HT-29 (cell line): ENCODE measurements at regions not wholly inside any gene's neighbourhood (a gene's known extent, or its start where the extent isn't known, plus 50 kb on each side); places are given as distances from the start of the nearest gene placed in this dataset.
"Not testable (repeated sequence)": the region's sequence is repeated elsewhere in the genome, so short reads cannot be mapped to it uniquely, and the experiment has no call there.

Source experiments
- DNase-seq: peaks from one replicate; pipeline ENCODE4 v3.0.0-alpha.2; 2015; ENCODE audit warnings: low spot score

DNA sequence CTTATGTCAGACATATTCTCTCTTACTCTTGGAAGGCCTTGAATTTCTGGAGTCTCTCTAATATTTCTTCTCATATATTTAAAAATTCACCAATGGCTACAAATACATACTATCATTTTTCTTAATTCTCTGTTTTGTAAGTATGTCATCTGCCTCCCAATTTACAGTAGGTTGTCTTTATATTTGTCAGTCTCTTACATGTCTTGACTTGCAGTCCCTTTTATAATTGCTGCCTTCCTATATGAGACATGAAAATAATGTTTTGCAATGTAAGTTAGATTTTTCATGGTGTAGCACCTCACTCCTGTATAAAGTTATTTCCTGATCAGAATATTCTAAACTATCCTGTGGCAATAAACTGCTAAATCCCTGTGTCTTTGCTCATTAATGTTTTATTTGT is 223.1 kb upstream of the C1QTNF3 start:
- DNase-seq = not testable (repeated sequence)

DNA sequence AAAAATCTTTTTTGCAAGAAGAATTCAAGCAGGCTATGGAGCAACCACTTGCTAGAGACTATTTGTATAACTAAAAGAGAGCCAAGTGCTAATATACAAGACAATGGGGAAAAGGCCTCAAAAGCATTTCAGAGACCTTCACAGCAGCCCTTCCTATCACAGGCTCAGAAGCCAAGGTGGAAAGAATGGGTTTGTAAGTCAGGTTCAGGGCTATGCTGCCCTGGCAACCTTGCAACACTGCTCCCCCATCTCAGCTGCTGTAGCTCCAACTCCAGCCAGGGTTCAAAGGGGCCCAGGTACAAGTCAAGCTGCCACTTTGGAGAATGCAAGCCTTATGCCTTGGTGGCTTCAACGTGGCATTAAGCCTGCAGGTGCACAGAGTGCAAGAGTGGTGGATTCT is 253.7 kb upstream of the C1QTNF3 start:
- DNase-seq = not testable (repeated sequence)

DNA sequence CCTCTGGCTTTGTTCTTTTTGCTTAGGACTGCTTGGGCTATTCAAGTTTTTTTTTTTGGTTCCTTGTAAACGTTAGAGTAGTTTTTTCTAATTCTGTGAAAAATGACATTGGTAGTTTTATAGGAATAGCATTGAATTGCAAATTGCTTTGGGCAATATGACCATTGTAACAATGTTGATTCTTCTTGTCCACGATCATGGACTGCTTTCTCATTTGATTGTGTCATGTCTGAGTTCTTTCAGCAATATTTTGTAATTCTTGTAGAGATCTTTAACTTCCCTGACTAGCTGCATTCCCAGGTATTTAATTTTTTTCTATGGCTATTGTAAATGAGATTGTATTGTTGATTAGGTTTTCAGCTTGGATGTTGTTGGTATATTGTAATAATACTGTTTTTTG is 286.2 kb upstream of the C1QTNF3 start:
- not testable (repeated sequence) for DNase-seq

DNA sequence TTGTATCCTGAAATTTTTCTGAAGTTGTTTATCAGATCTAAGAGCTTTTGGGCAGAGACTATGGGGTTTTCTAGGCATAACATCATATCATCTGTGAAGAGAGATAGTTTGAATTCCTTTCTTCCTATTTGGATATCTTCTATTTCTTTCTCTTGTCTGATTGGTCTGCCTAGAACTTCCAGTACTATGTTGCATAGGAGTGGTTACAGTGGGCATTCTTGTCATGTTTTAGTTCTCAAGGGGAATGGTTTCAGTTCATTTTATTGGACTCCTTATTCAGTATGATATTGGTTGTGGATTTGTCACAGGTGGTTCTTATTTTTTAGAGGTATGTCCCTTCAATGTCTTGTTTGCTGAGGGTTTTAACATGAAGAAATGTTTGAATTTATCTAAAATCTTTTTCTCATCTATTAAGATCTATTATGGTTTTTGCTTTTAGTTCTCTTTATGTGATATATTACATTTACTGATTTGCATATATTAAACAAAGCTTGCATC is 286.6 kb upstream of the C1QTNF3 start:
- DNase-seq = not testable (repeated sequence)

DNA sequence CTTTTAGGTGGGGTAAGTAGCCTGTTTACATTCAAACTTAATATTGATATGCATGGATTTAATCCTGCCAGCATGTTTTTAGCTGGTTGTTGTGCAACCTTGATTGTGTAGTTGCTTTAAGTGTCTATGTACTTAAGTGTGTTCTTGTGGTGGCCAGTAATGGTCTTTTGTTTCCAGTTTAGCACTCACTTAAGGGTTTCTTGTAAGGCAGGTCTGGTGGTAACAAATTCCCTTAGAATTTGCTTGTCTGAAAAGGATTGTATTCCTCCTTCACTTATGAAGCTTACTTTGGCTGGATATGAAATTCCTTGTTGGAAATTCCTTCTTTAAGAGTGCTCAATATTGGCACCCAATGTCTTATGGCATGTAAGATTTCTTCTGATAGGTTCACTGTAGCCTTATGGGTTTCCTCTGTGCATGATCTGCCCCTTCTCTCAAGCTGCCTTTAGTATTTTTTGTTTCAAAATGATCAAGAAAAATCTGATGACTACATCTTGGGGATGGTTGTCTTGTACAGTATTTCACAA is 289.0 kb upstream of the C1QTNF3 start:
- not testable (repeated sequence) for DNase-seq

DNA sequence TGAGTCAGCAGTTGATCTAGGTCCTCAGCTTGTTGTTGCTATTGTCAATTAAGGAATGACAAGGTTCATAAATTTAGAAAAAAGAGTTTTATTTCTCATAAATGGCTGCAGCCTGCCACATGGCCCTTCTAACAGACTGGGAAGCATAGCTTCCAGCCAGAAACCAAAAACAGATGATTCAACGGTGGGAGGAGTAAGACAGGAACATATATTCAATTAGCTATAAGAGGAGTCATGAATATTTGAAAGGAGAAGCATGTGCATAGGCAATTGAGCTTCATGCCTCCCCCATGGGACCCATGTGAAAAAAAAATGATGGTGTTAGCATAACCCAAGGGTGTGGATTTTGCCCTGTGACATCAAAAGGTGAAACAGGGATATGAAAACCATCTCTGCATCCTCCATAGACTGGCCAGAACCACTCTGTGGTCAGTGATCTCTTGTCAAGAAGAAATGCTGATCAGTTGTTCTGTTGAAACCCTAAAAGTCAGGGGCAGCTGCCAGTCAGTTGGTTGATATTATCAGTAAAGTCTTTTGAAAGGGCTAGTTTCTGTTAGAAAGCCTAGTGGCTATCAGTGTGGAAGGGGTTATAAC is 296.5 kb upstream of the C1QTNF3 start:
- DNase-seq = not testable (repeated sequence)

DNA sequence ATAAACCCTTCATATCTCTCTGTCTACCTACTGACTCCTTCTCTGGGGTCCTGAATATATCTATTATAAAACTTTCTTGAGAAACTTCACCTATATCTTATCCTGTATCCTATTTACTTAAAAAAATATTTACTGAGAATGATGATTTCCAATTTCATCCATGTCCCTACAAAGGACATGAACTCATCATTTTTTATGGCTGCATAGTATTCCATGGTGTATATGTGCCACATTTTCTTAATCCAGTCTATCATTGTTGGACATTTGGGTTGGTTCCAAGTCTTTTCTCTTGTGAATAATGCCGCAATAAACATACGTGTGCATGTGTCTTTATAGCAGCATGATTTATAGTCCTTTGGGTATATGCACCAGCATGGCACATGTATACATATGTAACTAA is 301.7 kb upstream of the RAI14 start:
- DNase-seq = not testable (repeated sequence)

DNA sequence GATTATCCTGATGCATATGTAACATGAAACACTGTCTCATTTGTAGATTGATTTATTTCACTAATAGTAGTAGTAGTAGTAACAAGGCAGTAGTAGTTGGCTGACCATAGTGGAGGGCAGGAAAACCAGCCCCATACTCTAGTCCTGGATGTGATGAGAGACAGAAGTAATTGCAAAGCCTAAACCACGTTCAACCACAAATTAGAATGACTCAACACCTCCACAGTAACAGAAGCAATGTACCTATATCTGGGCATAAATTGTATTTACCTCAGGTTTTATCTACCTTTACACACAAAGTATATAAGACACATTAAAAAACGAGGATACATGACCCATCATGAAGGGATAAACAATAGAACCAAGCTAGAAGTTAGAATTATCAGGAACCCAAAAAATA is 284.7 kb upstream of the RAI14 start:
- DNase-seq = not testable (repeated sequence)

DNA sequence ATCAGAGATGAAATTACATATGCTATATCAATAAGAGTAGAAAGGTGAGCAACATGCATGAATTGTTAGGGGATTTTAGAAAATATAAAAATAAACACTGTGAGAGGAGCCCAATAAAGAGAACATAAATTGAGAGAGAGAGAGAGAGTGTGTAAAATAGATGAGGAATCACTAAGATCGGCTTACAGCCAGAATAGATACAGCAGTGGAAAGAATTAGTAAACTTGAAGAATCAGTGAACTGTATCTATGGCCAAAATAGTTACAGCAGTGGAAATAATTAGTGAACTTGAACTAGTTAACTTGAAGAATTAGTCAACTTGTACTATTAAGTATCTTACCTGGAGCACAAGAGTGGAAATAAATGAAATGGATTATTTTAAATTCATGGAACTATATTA is 284.3 kb upstream of the RAI14 start:
- not testable (repeated sequence) for DNase-seq

DNA sequence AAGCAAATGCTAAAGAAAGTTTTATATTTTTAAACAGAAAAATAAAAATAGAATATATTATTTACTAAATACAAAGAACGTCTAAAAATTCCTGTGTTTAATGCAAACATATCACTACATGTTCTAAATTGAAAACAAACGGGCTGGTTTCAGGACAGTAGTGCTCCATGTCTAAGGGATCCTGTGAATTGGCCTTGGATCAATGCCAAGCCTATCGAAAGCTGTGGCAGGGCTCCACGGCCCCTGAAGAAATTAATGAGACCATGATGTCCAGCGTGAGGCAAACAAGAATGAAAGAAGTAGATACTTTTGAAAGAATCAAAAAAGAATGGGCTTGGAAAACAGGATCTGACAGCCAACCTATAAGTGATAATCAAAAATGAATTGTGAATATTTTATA is 283.4 kb upstream of the RAI14 start:
- not testable (repeated sequence) for DNase-seq

DNA sequence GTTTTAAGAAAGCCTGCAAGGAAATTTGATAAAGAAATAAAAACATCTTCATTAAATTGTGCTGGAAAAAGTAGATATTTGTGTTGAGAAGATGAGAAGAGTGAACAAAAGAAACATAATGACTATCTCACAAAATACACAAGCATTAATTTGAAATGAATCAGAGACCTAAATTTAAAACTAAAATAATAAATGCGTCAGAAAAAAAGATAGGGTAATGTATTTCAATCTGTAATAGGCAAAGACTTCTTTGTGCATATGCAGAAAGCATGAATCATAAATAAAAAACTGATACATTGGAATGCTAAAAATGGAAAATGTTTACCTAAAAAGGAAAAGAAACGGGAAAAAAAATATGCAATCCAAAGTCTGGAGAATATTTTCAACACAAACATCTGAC is 278.5 kb upstream of the RAI14 start:
- DNase-seq = not testable (repeated sequence)

DNA sequence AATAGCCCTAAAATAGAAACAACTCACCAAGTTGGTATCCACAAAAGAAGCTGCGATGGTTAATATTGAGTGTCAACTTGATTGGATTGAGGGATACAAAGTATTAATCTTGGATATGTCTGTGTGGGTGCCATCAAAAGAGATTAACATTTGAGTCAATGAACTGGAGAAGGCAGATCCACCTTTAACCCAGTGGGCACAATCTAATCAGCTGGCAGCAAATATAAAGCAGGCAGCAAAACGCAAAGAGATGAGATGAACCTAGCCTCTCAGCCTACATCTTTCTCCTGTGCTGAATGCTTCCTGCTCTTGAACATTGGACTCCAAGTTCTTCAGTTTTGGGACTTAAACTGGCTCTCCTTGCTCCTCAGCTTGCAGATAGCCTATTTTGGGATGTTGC is 277.6 kb upstream of the RAI14 start:
- not testable (repeated sequence) for DNase-seq

DNA sequence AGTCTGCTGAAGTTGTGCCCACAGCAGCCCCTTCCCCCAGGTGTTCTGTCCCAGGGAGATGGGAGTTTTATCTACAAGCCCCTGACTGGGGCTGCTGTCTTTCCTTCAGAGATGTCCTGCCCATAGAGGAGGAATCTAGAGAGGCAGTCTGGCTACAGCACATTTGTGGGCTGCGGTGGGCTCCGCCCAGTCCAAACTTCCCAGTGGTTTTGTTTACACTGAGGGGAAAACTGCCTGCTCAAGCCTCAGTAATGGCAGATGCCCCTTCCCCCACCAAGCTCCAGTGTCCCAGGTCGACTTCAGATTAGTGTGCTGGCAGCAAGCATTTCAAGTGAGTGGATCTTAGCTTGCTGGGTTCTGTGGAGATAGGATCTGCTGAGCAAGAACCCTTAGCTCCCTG is 267.4 kb upstream of the RAI14 start:
- not testable (repeated sequence) for DNase-seq

DNA sequence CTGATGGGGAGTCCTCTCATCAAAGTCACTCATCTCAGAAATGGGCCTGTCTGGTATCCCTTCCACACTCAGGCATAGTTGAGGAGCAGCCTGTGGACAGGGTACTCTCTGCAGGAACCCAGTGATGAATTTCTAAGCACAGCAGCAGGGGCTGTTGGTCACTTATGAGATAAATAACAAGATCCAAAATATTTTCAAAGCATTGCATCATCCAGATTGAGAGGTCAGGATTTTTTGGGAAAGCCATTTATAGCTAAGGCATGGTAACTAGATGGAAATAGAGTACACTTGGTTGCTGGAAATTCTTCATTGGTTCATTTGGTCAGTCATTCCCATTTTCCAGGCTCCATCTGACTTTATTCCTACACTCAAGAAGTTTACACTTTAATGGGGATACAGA is 246.8 kb upstream of the RAI14 start:
- DNase-seq = no peak

DNA sequence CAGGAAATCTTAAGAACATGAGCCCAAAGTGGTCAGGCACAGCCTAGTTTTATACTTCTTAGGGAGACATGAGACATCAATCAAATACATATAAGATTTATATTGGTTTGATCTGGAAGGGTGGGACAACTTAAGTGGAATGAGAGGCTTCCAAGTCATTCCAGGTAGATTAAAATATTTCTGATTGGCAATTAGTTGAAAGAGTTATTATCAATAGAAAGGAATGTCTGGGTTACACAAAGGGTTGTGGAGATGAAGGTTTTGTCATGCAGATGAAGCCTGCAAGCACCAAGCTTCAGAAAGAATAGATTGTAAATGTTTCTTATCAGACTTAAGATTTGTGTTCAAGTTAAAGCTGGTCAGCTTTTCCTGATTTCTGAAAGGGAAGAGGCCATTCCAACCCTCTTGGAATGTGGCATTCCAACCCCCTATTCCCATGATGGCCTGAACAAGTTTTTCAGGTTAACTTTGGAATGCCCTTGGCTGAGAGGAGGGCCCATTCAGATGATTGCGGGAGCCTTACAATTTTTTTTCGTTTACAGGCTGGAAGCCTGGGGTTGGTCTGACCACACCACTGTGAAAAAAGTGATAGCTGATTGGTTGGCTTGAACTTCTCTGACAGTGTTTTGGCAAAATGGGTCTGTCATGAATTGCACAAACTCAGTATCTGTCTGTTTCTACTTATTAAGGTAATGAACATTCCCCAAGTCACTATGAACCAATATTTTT is 245.6 kb upstream of the RAI14 start:
- no peak for DNase-seq

DNA sequence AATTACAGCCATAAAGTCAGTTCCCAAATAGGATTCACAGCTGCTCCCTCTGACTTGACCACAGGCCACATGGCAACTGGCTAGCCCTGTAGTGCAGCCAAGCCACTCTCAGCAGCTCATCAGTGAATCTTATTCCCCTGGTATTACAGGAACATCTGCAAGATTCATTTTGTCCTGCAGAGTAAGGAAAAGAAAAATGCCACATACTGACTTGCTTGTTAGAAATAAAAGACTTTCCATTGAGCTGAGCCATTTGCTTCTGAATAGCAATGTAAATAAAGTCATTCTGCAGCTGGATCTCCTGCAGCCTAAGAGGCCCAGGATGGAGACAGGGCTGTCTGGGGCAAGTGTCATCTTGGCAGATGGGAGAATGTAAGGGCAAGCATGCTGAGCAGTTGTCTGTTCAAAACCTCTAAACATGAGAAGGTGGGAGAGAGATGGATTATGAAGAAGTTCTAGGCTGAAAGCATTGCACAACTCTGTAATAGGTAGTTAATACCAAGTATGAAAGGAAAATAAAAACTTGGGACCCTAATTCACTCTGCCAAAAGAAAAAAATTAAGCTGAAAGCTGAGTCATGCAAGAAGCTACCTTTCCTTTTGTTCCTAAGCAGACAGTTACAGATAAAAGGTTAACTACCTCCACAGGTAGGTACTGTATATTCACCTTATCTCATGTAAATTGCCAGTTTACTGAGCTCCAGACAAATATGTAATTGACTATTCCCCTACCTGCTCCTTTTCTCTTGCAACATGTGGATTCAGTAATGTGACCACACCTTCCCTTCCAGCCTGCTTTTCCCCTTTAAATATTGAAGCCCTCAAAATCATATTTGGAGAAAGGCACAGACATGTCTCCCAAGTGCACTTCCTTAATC is 244.4 kb upstream of the RAI14 start:
- DNase-seq = no peak

DNA sequence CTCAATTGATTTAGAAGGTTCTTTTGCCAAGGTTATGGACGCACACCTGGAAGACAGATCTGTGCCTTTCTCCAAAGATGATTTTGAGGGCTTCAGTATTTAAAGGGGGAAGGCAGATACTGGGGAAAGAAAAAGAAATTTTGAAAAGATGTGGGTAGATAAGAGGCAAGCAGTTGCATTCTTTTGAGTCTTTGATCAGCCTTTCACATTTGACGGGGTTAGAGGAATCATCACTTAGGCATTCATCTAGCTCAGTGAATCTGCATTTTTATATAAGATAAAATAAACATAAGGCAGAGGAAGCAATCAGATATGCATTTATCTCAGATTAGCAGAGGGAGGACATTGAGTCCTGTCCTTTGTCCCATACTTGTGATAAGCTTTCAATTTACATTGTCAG is 243.4 kb upstream of the RAI14 start:
- peak; percentile 16 for DNase-seq

DNA sequence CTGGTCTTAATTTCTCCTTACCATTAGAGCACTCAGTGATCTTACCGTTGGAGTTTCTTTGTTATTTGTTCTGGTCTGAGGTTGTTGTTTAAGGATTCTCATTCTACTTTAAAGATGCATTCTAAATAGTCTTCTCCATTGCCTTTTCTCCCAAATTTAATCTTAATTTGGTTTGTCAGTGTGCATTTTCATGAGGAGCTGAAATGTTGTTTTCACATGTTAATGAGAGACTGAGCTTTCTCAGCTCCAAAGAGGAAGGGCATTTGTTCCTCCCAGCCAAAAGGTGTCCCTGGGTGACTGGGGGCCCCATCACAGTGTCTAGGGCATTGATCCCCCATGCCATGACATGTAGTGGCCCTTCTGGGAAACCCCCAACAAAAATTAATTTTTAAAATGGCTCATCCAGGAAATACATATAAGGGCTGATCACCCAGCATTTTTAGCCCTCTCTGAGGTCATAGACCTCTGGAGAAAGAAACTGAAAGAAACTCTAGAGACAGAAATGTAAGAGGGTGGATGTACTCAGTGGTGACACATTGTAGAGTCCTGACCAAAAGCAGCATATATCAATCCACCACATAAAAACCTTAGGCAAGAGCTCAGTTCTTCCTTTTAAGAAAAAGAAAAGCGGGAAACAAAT is 240.4 kb upstream of the RAI14 start:
- no peak for DNase-seq

DNA sequence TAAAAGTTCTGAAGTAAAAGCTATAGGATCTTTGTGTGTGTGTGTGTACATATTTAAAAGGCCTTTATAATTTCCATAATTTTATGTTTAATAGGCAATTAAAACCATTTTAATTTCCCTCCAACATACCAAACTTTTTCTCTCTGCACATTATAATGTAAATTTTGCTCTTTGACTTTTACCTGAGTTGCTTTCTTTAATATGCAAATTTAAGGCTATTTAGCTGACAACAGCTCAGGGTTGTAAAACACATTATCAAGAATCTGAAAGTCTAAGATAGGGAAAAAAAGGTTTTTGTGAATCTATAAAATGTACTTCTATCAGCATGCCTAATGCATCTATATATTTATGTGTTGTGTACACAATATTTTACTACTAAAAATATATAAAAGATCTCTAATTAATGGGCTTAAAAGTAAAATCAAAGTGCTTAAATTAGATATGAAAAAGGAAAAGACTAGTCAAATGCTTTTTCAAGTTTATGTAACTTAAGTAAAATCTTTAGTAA is 239.6 kb upstream of the RAI14 start:
- no peak for DNase-seq

DNA sequence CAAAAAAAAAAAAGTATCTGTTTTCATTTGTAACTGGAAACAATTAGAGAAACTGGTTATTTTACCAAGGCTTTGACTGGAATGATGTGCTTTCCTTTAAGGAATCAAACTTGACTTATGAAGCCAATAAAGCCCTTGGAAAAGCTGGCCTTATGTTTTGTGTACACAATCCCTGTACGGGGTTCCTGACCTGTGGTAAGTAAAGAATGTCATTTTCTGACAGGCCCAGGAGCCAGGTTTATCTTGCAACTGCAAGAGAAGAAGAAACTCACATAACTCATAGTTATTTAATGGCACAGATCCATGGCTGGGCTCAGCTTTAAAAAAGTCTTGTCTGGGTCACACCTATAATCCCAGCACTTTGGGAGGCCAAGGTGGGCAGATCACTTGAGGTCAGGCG is 235.9 kb upstream of the RAI14 start:
- peak; percentile 64 for DNase-seq

DNA sequence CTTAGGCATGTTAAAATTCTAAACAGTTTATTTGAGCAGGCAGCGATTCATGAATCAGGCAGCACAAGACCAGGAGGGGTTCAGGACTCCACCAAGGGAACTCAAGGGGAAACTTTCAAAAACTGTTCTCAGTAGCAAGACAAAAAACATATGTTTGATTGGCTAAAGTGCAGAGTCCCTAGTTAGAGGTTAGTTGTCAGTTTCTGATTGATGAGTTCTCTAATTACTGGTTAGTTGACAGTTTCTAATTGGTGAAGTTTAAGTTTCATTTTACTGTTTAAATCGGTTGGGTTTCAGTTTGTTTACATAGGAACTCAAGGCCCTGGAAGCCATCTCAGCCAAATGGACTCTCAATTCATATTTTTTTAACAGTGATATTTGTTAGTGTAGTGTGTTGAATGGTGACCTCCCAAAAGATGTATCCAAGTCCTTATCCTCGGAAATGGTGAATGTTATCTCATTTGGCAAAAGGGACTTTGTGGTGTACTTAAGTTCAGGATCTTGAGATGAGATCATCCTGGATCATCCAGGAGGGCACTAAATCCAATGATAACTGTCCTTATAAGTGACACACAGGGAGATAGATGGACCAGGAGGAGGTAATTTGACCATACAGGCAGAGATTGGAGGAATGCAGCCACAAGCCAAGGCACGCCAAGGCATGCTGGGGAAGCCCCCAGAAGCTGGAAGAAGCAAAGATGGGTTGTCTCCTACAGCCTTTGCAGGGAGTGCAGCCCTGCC is 219.2 kb upstream of the RAI14 start:
- no peak for DNase-seq
